HAP-1 (cell line): ENCODE measurements at regions not wholly inside any gene's neighbourhood (a gene's known extent, or its start where the extent isn't known, plus 50 kb on each side); places are given as distances from the start of the nearest gene placed in this dataset.

ENCODE experiments used
- DNase-seq, 2 experiments: peaks; one replicate each; pipeline ENCODE4 v3.0.0-alpha.2; 2016 to 2020; ENCODE audit warnings: low spot score in 2 of 2
- H3K27me3 ChIP-seq: fragments of 250-450 bp; sonication (Bioruptor Pico); 2 replicates; pipeline ENCODE4 v1.5.1; 2020; ENCODE audit warnings: low read depth, mild to moderate bottlenecking, moderate library complexity
- H3K36me3 ChIP-seq: fragments of 250-450 bp; sonication (Bioruptor Pico); replicated peaks from 2 replicates; pipeline ENCODE4 v1.5.1; 2020; ENCODE audit warnings: mild to moderate bottlenecking
- H3K4me1 ChIP-seq: fragments of 250-450 bp; sonication (Bioruptor Pico); 2 replicates; pipeline ENCODE4 v1.5.1; 2020; ENCODE audit warnings: mild to moderate bottlenecking
- H3K4me3 ChIP-seq: fragments of 250-450 bp; sonication (Bioruptor Pico); 2 replicates; pipeline ENCODE4 v1.5.1; 2020; ENCODE audit warnings: mild to moderate bottlenecking, moderate library complexity
- H3K9me3 ChIP-seq: fragments of 250-450 bp; sonication (Bioruptor Pico); 2 replicates; pipeline ENCODE4 v1.5.1; 2020; ENCODE audit warnings: mild to moderate bottlenecking, moderate library complexity
- in situ Hi-C: fragments of 300-500 bp; cut with MboI; formaldehyde crosslinking; loops from 3 replicates; pipeline ENCODE4 v1.14.3; 2020; ENCODE audit warnings: low sequenced_read_pairs, inconsistent platforms, mixed read lengths

- Histone ChIP-seq H3K27me3 (no peaks in the 10 kb centered on the region), H3K9me3 (no peaks in the 10 kb centered on the region), H3K4me3 (no peak overlapping the region), H3K36me3 (no peaks in the 10 kb centered on the region), H3K4me1 (no peaks in the 10 kb centered on the region)
- in situ Hi-C loops, result no loop called here
- DNase-seq, result no peak
These were observed 290.0 kb downstream of the CETN3 start for GRCh38 chr5:90119531-90119971.

- Histone ChIP-seq H3K27me3 (no peaks in the 10 kb centered on the region), H3K4me1 (no peaks in the 10 kb centered on the region), H3K9me3 (no peaks in the 10 kb centered on the region), H3K4me3 (no peak overlapping the region), H3K36me3 (no peaks in the 10 kb centered on the region)
- DNase-seq, result no peak
- in situ Hi-C loops, result no loop called here
These were observed 292.6 kb downstream of the CETN3 start for GRCh38 chr5:90117005-90117404.

GRCh38 chr5:90113108-90113507 lies 296.4 kb downstream of the CETN3 start:
- H3K36me3 ChIP-seq, result no peaks in the 10 kb centered on the region
- DNase-seq, result no peak
- no peaks in the 10 kb centered on the region for H3K27me3 ChIP-seq
- no peaks in the 10 kb centered on the region for H3K4me1 ChIP-seq
- H3K4me3 ChIP-seq, result no peak overlapping the region
- H3K9me3 ChIP-seq, result no peaks in the 10 kb centered on the region
- in situ Hi-C loops, result no loop called here

GRCh38 chr5:90112033-90112692 lies 297.4 kb downstream of the CETN3 start:
- in situ Hi-C loops, result no loop called here
- Histone ChIP-seq H3K4me1 (no peaks in the 10 kb centered on the region), H3K4me3 (no peak overlapping the region), H3K9me3 (no peaks in the 10 kb centered on the region), H3K27me3 (no peaks in the 10 kb centered on the region), H3K36me3 (no peaks in the 10 kb centered on the region)
- no peak for DNase-seq

GRCh38 chr5:90111364-90112032 lies 298.1 kb downstream of the CETN3 start:
- Histone ChIP-seq H3K36me3 (no peaks in the 10 kb centered on the region), H3K4me1 (no peaks in the 10 kb centered on the region), H3K4me3 (no peak overlapping the region), H3K9me3 (no peaks in the 10 kb centered on the region), H3K27me3 (no peaks in the 10 kb centered on the region)
- in situ Hi-C loops, result no loop called here
- no peak for DNase-seq

- Histone ChIP-seq H3K9me3 (no peaks in the 10 kb centered on the region), H3K4me3 (no peak overlapping the region), H3K36me3 (no peaks in the 10 kb centered on the region), H3K4me1 (no peaks in the 10 kb centered on the region), H3K27me3 (no peaks in the 10 kb centered on the region)
- in situ Hi-C loops, result no loop called here
- DNase-seq, result no peak
These were observed 300.3 kb downstream of the CETN3 start for GRCh38 chr5:90109285-90109684.

GRCh38 chr5:90099099-90099498 lies 310.5 kb downstream of the CETN3 start:
- Histone ChIP-seq H3K4me3 (no peak overlapping the region), H3K9me3 (no peaks in the 10 kb centered on the region), H3K4me1 (no peaks in the 10 kb centered on the region), H3K36me3 (no peaks in the 10 kb centered on the region), H3K27me3 (no peaks in the 10 kb centered on the region)
- in situ Hi-C loops, result no loop called here
- no peak for DNase-seq

GRCh38 chr5:90097082-90097477 lies 312.5 kb downstream of the CETN3 start:
- in situ Hi-C loops, result no loop called here
- no peaks in the 10 kb centered on the region for H3K9me3 ChIP-seq
- H3K27me3 ChIP-seq, result no peaks in the 10 kb centered on the region
- H3K4me3 ChIP-seq, result no peak overlapping the region
- no peak for DNase-seq
- no peaks in the 10 kb centered on the region for H3K4me1 ChIP-seq
- no peaks in the 10 kb centered on the region for H3K36me3 ChIP-seq

GRCh38 chr5:90096415-90097081 lies 313.0 kb downstream of the CETN3 start:
- no peaks in the 10 kb centered on the region for H3K27me3 ChIP-seq
- no peaks in the 10 kb centered on the region for H3K4me1 ChIP-seq
- no peak overlapping the region for H3K4me3 ChIP-seq
- H3K9me3 ChIP-seq, result no peaks in the 10 kb centered on the region
- DNase-seq, result no peak
- in situ Hi-C loops, result no loop called here
- no peaks in the 10 kb centered on the region for H3K36me3 ChIP-seq

- in situ Hi-C loops, result no loop called here
- DNase-seq, result no peak
- Histone ChIP-seq H3K27me3 (no peaks in the 10 kb centered on the region), H3K4me3 (no peak overlapping the region), H3K36me3 (no peaks in the 10 kb centered on the region), H3K9me3 (no peaks in the 10 kb centered on the region), H3K4me1 (no peaks in the 10 kb centered on the region)
These were observed 314.1 kb downstream of the CETN3 start for GRCh38 chr5:90095292-90096060.

GRCh38 chr5:90093751-90094485 lies 315.6 kb downstream of the CETN3 start:
- in situ Hi-C loops, result no loop called here
- no peak for DNase-seq
- no peak overlapping the region for H3K4me3 ChIP-seq
- H3K27me3 ChIP-seq, result no peaks in the 10 kb centered on the region
- H3K9me3 ChIP-seq, result no peaks in the 10 kb centered on the region
- H3K36me3 ChIP-seq, result no peaks in the 10 kb centered on the region
- H3K4me1 ChIP-seq, result no peaks in the 10 kb centered on the region

GRCh38 chr5:90092734-90093133 lies 316.8 kb downstream of the CETN3 start:
- no peak overlapping the region for H3K4me3 ChIP-seq
- H3K36me3 ChIP-seq, result no peaks in the 10 kb centered on the region
- H3K4me1 ChIP-seq, result no peaks in the 10 kb centered on the region
- in situ Hi-C loops, result no loop called here
- no peak for DNase-seq
- no peaks in the 10 kb centered on the region for H3K27me3 ChIP-seq
- H3K9me3 ChIP-seq, result no peaks in the 10 kb centered on the region

GRCh38 chr5:90084342-90084741 lies 325.2 kb downstream of the CETN3 start:
- H3K9me3 ChIP-seq, result no peaks in the 10 kb centered on the region
- H3K4me3 ChIP-seq, result no peak overlapping the region
- H3K36me3 ChIP-seq, result no peaks in the 10 kb centered on the region
- in situ Hi-C loops, result no loop called here
- peak in 1 of 2 experiments; percentile 9 for DNase-seq
- H3K27me3 ChIP-seq, result no peaks in the 10 kb centered on the region
- no peaks in the 10 kb centered on the region for H3K4me1 ChIP-seq
